GM19463 (cell line): ENCODE measurements at regions not wholly inside any gene's neighbourhood (a gene's known extent, or its start where the extent isn't known, plus 50 kb on each side); places are given as distances from the start of the nearest gene placed in this dataset.

Experiments
- ATAC-seq: cut with Tn5 transposase; IDR thresholded peaks from one replicate; pipeline ENCODE4 v1.9.1; 2021; ENCODE audit warnings: mild to moderate bottlenecking, moderate library complexity; ENCODE audit not compliant: unreplicated experiment

DNA sequence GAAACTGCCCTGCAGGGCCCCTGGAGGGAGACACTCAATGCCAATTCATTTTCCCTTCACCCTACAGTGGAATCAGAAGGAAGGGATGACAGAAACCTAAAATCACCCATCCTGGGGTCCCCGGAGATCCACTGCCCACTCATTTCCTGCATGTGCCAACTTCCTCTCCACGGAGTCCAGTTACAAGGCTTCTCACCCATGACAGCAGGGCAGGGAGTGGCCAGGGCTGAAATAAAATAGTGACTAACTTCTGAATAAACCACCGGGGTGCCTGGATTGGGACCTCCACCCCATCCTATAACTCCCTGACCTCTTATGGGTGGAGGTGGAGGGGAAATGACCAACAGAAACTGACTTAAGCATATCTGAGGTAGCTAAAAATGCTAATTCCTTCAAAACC, 362.3 kb downstream of the MAFB start:
- no peak for ATAC-seq

GRCh38 chr20:40325006-40325568, 363.9 kb downstream of the MAFB start:
- ATAC-seq: no peak

GRCh38 chr20:40323361-40323794, 365.7 kb downstream of the MAFB start:
- no peak for ATAC-seq

GRCh38 chr20:40322941-40323340, 366.1 kb downstream of the MAFB start:
- no peak for ATAC-seq

- no peak for ATAC-seq
Measured at GRCh38 chr20:40320517-40321011, 368.5 kb downstream of the MAFB start.

DNA sequence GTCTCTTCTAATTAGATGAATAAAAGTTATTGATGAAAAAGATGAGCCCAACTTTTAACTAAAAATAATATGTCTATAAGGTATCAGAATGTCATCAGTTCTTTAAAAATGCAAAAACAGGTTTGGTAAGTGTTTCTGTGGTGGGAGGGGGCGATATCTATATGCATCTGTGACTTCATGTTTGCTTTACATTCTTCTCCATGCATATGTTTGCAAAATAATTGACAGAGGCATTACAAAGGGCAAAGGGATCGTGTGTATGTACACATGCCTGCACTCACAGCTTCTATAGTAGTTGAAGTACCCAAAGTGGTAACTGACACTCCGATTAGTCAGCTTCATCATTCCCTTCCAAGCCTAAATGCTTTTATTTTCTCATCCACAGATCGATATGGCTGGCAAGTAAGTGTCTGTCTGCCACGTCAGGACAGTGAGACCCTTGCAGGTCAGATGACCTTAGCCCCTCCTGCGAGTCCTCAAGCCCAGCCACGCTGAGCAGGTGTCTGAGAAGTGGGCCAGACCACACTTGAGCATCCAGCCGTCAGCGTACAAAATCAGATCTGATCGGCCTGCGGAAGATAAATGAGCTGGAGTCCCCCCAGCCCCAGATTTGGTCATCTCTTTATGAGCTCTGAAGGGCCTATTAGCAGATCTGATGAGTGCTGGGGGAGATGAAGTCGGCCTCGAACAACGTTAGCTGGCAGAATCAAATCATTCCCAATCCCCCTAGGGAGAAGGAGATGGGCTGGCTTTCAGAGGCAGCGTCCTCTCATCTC, 369.1 kb downstream of the MAFB start:
- ATAC-seq: no peak

DNA sequence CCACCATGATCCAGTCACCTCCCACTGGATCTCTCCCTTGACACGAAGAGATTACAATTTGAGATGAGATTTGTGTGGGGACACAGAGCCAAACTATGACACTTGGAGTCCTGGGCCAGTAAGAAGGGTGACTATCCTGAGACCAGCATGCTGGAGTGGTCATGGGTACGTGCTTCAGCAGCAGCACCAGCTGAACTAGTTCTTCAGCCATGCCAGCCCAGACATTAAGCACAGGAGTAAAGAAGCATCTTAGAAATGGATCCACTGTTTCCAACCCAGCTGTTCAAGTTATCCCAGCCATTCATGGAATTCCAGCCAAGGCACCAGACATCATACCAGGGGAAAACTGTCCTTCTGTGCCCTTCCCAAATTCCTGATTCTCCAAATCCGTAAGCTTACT, 370.0 kb downstream of the MAFB start:
- no peak for ATAC-seq

DNA sequence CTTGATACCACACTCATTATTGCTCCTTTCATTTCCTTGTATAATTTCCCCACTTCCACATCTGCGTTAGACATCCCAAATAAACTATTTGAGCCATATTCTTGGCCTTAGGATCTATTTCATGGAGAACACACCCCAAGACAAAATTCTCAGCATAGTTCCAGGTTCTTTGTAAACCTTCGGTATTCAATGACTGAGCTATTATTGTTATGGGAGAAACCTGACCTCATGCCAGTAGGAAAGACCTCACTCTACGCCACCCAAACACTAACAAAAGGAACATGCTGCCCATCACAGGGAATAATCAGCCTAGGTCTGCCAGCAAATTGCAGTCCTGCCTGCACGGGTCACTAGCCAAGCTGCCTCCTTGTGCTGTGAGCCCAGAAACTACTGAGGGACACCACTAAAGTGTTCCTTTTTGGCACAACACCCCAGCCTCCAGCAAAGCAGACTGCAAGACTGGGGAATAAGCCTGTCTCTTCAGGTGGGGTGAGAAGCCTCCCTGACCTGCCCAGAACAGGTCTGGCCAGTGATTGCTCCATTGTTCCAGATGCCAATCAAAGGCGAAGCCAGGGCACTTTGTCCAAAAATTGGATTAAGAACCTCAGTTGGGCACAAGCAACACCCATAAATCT, 371.8 kb downstream of the MAFB start:
- no peak for ATAC-seq

GRCh38 chr20:40314278-40314677, 374.8 kb downstream of the MAFB start:
- no peak for ATAC-seq

DNA sequence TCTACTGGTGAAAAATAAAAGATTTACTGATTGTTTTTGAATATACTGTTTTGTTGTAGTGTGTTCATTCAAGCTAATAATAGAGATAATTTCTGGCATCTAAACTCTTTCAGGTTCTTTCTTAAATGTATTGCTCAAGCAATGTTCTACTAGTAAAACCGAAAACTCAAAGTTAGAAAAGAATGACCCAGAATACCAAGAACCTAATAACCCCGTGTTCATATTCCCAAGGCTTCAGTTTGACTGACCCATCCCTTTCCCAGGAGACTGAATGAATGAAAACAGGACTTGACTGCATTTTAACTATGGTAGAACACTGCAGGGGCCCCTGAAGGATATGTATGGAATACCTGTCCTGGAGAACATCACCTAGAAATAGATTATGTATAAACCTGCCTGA, 375.3 kb downstream of the MAFB start:
- ATAC-seq: no peak

DNA sequence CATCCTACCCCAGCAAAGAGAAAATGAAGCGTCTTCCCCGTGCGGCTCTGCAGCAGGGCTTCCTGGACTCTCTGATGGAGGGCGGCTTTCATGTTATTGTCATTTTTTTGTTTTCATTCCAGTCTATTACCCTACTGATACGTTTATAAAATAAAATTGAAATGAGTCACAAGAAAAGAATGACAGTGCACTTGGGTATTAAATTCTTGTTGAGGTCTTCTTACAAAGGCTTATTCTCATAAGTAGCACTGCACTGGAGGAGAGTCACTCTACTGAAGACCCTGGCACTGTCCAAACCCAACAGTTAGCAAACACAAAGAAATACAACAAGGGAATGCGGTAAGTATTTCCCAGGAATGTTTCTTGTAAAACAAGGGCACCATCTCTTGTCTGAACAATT, 379.3 kb downstream of the MAFB start:
- no peak for ATAC-seq

DNA sequence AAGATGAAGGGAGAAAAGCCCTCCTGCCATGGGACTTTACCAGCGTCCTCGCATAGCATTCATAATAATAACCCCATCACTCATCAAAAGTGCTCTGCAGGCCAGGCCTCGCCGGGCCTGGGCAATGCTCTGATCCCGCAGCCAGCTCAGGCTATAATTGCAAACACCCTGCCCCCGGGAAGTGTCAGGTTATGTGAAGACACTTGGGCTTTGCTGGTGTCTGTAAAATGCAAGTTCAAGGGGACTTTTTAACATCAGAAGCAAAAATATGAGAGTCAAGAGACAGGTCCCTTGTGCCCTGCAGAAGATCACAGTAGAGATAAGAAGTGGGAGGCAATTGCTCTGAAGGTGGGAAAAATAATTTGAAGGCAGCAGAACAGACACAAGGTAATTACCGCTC, 381.0 kb downstream of the MAFB start:
- ATAC-seq: no peak

- no peak for ATAC-seq
Measured at GRCh38 chr20:40307268-40307667, 381.8 kb downstream of the MAFB start.

GRCh38 chr20:40305303-40305702, 383.7 kb downstream of the MAFB start:
- ATAC-seq: no peak

- no peak for ATAC-seq
Measured at GRCh38 chr20:40304119-40304613, 384.9 kb downstream of the MAFB start.

DNA sequence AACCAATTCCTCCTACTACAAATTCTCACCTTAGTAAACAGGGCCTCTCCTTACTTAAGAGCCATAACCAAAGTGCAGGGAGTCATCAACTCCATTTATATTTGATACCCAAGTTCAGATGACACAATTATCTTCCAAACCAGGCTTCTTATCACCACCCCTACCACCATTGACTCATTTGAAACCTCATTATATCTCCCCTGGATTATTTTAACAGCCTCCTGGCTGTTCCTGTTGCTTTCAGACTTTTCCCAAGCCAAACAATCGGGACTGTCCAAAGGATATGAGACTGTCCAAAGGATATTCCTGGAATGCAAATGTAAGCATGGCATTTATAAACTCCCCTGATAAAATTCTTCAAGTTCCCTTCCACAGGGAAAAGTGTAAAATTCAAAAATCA, 394.3 kb downstream of the MAFB start:
- ATAC-seq: no peak

DNA sequence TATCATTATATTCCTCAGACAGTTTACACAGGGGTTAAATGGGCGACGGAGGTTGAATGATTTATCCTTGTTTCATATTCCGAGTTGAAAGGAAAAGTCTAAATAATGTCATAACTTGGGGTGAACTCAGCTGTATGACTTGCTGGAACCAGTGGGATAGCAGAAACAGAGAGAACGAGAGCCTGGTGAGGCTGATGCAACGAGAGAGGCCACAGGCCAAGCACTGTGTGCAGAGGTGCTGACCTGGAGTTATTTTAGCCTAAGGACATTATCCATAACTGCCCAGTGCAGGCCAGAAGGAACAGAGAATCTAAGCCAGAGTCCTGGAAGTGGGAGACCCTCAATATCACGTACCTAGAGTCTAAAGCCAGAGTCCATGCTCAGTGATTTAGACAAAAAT, 394.9 kb downstream of the MAFB start:
- ATAC-seq: no peak

DNA sequence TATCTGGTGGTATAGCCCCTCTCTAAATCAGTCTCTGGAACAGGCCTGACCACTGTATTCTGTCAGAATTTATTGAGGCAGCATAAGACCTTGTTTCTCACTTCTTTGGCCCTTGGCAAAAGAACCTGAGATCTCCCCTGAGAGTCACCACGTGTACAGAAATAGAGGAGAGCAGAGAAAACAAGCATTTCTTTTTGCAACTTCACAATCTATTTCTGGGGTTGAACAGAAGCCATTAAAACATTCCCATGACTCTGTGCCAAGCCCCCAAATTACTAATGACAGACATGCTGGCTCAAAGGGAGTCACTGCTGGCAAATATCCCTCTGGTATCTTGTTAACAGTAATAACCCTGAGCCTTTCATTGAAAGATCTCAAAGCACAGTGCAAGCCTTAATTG, 395.3 kb downstream of the MAFB start:
- no peak for ATAC-seq

- no peak for ATAC-seq
Measured at GRCh38 chr20:40291493-40292135, 397.4 kb downstream of the MAFB start.

- no peak for ATAC-seq
Measured at GRCh38 chr20:40287683-40288082, 401.4 kb downstream of the MAFB start.

GRCh38 chr20:40286975-40287531, 402.0 kb downstream of the MAFB start:
- ATAC-seq: no peak
